ENCODE measurements at regions not wholly inside any gene's neighbourhood (a gene's known extent, or its start where the extent isn't known, plus 50 kb on each side); places are given as distances from the start of the nearest gene placed in this dataset.

DNA sequence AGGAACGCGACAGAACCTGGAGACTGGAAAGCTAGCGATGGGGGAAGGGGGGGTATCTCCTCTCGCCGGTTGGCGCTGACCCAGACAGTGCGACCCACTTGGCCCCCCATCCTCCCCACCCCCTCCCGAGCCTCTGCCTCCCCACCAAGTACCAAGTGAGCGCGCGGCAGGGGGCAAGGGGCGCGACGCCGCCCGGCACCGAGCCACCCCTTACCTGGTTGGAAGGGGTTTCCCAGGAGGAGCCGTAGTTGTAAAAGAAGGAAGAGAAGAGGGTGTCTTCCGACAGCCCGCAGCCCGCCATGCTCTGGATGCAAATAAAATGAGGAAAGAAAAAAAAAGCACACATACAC lies 112.2 kb downstream of the DHX15 start:
- 0 to 4% (median 2%) methylated on average over 18 to 21 of the region's 21 CpGs for WGBS, 4 donors
- Histone ChIP-seq H3K4me1 (replicated peaks in 1 of 2) (peaks cover 15 to 16% of the 10 kb centered on the region in 2 donors), H3K27ac (peak overlapping the region in 1 of 5 donors; percentile 48), H3K9me3 (replicated peaks in 1 of 3) (no peaks in the 10 kb centered on the region), H3K4me3 (peak overlapping the region in 2 of 4 donors; percentile 49 to 74), H3K27me3 (peaks cover 9% of the 10 kb centered on the region), H3K36me3 (replicated peaks in 1 of 2) (no peaks in the 10 kb centered on the region)
- no peak for TF ChIP-seq POLR2A (IDR thresholded peaks at IDR 0.05)
- TF ChIP-seq, protein P1, sequence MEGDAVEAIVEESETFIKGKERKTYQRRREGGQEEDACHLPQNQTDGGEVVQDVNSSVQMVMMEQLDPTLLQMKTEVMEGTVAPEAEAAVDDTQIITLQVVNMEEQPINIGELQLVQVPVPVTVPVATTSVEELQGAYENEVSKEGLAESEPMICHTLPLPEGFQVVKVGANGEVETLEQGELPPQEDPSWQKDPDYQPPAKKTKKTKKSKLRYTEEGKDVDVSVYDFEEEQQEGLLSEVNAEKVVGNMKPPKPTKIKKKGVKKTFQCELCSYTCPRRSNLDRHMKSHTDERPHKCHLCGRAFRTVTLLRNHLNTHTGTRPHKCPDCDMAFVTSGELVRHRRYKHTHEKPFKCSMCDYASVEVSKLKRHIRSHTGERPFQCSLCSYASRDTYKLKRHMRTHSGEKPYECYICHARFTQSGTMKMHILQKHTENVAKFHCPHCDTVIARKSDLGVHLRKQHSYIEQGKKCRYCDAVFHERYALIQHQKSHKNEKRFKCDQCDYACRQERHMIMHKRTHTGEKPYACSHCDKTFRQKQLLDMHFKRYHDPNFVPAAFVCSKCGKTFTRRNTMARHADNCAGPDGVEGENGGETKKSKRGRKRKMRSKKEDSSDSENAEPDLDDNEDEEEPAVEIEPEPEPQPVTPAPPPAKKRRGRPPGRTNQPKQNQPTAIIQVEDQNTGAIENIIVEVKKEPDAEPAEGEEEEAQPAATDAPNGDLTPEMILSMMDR (IDR thresholded peaks at IDR 0.05): no peak
- intact Hi-C loops (cut with DNase I): no loop called here
- peak in 1 of 7 donors; percentile 18 for DNase-seq

DNA sequence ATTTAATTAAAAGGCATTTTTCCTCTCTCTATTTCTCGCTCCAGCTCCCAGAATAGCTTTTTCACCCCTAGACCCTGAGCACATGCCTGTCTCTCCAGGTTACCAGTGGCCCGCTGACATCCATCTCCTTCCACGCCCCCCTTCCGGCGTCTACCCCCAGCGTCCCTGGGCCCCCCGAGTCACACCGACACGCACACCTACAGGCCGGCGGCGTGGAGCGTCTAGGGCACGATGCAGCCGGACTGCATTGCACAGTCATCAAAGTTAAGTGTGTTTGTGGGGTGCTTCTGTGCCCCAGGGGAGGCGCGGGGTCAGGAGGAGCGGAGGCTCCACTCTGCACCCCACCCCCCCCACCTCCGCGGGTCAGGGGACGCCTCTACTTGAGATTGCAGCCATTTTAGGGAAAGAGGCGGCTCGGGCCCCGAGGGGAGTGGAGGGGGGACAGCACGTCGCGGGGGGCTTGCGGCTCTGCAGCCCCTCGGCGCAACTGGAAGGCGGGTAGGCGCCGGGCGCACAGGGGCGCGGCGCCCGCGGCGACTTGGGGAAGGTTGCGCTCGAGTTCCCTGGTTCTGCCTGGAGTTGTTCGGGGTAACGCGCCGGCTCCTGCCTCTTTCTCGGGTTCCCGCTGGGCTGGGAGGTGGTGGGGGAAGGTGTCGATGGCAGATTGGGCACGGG lies 112.7 kb downstream of the DHX15 start:
- Histone ChIP-seq H3K36me3 (replicated peaks in 1 of 2) (no peaks in the 10 kb centered on the region), H3K4me3 (peak overlapping the region in 1 of 4 donors; percentile 74), H3K27ac (peak overlapping the region in 1 of 5 donors; percentile 47), H3K27me3 (peaks cover 5% of the 10 kb centered on the region), H3K4me1 (replicated peaks in 1 of 2) (peaks cover 15 to 16% of the 10 kb centered on the region in 2 donors), H3K9me3 (replicated peaks in 1 of 3) (no peaks in the 10 kb centered on the region)
- TF ChIP-seq POLR2A (IDR thresholded peaks at IDR 0.05): no peak
- TF ChIP-seq, protein P1 (IDR thresholded peaks at IDR 0.05): no peak
- peak in 2 of 7 donors; percentile 2 to 21 for DNase-seq
- 0 to 4% (median 2%) methylated on average over 11 to 50 of the region's 50 CpGs for WGBS, 4 donors
- intact Hi-C loops (cut with DNase I): no loop called here

DNA sequence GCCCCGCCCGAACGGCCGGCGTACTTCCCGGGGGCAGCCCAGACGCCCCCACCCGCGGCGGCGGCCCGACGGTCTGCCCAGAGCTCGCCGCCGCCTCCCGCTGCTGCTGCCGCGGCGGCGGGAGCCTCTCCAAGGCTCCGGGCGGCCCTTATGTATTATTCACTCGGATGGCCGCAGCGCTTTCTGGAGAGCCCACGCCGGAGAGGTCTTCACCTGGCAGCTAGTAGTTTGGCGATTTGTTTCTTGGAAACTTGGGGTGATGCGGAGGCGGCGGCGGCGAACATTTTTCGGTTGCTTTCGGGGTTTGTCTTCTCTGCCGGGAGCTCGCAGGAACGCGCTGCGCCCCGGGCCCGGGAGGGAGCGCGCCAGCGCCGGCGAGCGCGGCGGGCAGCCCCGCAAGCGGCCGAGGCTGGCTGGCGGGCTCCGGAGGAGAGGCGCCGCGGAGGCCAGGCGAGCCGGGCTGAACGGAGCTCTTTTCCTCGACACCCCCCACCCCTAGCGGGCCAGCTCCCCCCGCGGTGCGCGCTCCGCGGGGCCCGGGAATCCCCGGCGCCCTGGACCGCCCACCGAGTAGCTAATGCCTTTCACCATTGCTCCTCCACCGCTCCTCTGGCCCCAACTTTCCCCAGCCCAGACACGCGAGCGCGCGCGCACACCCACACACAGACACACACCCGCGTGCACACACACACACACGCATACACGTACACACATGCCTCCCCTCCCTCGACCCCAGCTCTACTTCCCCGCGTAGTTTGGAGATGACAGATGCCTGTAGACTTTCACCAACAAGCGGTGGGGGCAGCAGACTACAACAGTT lies 113.5 kb downstream of the DHX15 start:
- WGBS, 4 donors: 1% methylated on average over 34 to 90 of the region's 90 CpGs
- peak overlapping the region in 2 of 4 donors; percentile 3 to 74 for H3K4me3 ChIP-seq
- H3K27ac ChIP-seq: peak overlapping the region in 2 of 5 donors; percentile 39 to 47
- no peaks in the 10 kb centered on the region for H3K36me3 ChIP-seq (replicated peaks in 1 of 2)
- intact Hi-C loops (cut with DNase I): no loop called here
- peaks cover 4% of the 10 kb centered on the region for H3K27me3 ChIP-seq
- TF ChIP-seq POLR2A (IDR thresholded peaks at IDR 0.05): no peak
- TF ChIP-seq, protein P1 (IDR thresholded peaks at IDR 0.05): no peak
- peaks cover 15 to 16% of the 10 kb centered on the region in 2 donors for H3K4me1 ChIP-seq (replicated peaks in 1 of 2)
- peak in 4 of 7 donors; percentile 3 to 55 (median 16) for DNase-seq
- H3K9me3 ChIP-seq (replicated peaks in 1 of 3): no peaks in the 10 kb centered on the region

DNA sequence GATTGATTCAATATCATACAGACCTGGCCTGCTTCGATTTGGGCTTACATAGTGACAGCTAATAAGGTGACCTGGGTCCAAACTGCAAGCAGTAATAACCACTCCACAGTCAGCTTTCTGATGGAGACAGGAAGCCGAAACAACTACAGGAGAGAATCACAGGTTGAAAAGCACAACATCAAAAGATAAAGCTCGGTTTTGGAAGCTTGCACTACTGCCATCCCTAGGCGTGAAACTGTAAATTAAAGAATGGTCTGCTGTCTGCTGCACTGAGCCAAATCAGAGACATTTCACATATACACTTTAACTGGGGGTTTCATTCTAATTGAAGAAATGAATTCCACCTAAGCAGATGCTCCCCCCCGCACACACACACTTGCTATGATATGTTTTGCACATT lies 116.3 kb downstream of the DHX15 start:
- TF ChIP-seq, protein P1 (IDR thresholded peaks at IDR 0.05): no peak
- TF ChIP-seq POLR2A (IDR thresholded peaks at IDR 0.05): no peak
- WGBS, 4 donors: 74 to 86% (median 82%) methylated on average over 5 of the region's 5 CpGs
- Histone ChIP-seq H3K27me3 (peaks cover 7% of the 10 kb centered on the region), H3K4me1 (replicated peaks in 1 of 2) (peaks cover 14 to 16% of the 10 kb centered on the region in 2 donors), H3K4me3 (no peak overlapping the region), H3K27ac (no peak overlapping the region), H3K9me3 (replicated peaks in 1 of 3) (no peaks in the 10 kb centered on the region), H3K36me3 (replicated peaks in 1 of 2) (no peaks in the 10 kb centered on the region)
- no peak for DNase-seq
- intact Hi-C loops (cut with DNase I): no loop called here
